Activated CD4-positive, alpha-beta T cell treated with anti-CD3 and anti-CD28 coated beads, Interleukin-2, Interleukin-4, amounts not matched to agents 100 ng/mL and 50 ng/mL, durations not matched to agents 16 hours and 8 hours (primary cell): ENCODE measurements at regions not wholly inside any gene's neighbourhood (a gene's known extent, or its start where the extent isn't known, plus 50 kb on each side); places are given as distances from the start of the nearest gene placed in this dataset.

Source experiments
- DNase-seq: peaks from one replicate; pipeline ENCODE4 v3.0.0-alpha.2; 2020; ENCODE audit warnings: low spot score

- peak; percentile 42 for DNase-seq
These were observed 54.4 kb upstream of the LCORL start for GRCh38 chr4:18075823-18076433.

- no peak for DNase-seq
These were observed 50.3 kb upstream of the LCORL start for GRCh38 chr4:18071894-18072293.
